Panc1 (cell line): ENCODE measurements at regions not wholly inside any gene's neighbourhood (a gene's known extent, or its start where the extent isn't known, plus 50 kb on each side); places are given as distances from the start of the nearest gene placed in this dataset.
A peak's percentile ranks its signal among the peaks of the same experiment; 100 is the strongest.
"Not testable (repeated sequence)": the region's sequence is repeated elsewhere in the genome, so short reads cannot be mapped to it uniquely, and the experiment has no call there.

Source experiments
- ATAC-seq: fragments of 200-7000 bp; cut with Tn5 transposase; 2 replicates; pipeline ENCODE4 v1.9.1; 2020; ENCODE audit warnings: mild to moderate bottlenecking, moderate library complexity
- BruUV-seq: library from RNA; stranded (reverse); fragments of 400-500 nt; replicated peaks from 2 replicates; lab custom pipeline; 2021; lab: Mats Ljungman, UMichigan
- CTCF ChIA-PET: fragments of 300-600 bp; sonication (Branson Sonifier 250); formaldehyde crosslinking; loops from one replicate; lab custom pipeline; 2022; ENCODE audit warnings: antibody characterized with exemption; lab: Charles Lee
- POLR2A ChIA-PET: fragments of 300-600 bp; sonication (Branson Sonifier 250); formaldehyde crosslinking; loops from one replicate; lab custom pipeline; 2022; ENCODE audit warnings: antibody characterized with exemption; lab: Charles Lee
- DNase-seq: peaks from one replicate; pipeline ENCODE4 v3.0.0-alpha.2; 2010; ENCODE audit warnings: low read depth, low spot score
- H3K27ac ChIP-seq: 2 replicates; pipeline ENCODE4 v1.5.1; 2011; ENCODE audit warnings: mild to moderate bottlenecking, low read length, inconsistent platforms
- H3K27me3 ChIP-seq: fragments of 200-500 bp; sonication (Bioruptor generic); 2 replicates; pipeline ENCODE4 v1.6.0; 2014; ENCODE audit warnings: low read length, inconsistent platforms; ENCODE audit not compliant: control insufficient read depth, insufficient read depth
- H3K36me3 ChIP-seq: fragments of 200-500 bp; sonication (Bioruptor generic); 2 replicates; pipeline ENCODE4 v1.5.1; 2014; ENCODE audit warnings: inconsistent platforms, mild to moderate bottlenecking, low read length, moderate library complexity; ENCODE audit not compliant: control insufficient read depth, insufficient read depth
- H3K4me1 ChIP-seq: 2 replicates; pipeline ENCODE4 v1.5.1; 2011; ENCODE audit warnings: inconsistent platforms, mild to moderate bottlenecking, low read length, moderate library complexity; ENCODE audit not compliant: control insufficient read depth, insufficient read depth
- H3K4me3 ChIP-seq, 2 experiments: 2 replicates each; pipeline ENCODE4 v1.5.1; 2011 to 2012; ENCODE audit warnings: low read depth in 2 of 2, low read length in 2 of 2, mild to moderate bottlenecking in 2 of 2, inconsistent platforms in 1 of 2, moderate library complexity in 1 of 2
- H3K9me3 ChIP-seq: fragments of 200-500 bp; sonication (Bioruptor generic); 2 replicates; pipeline ENCODE4 v1.5.1; 2014; ENCODE audit warnings: low read depth, mild to moderate bottlenecking, inconsistent platforms, low read length, moderate library complexity; ENCODE audit not compliant: control insufficient read depth, insufficient read depth
- CTCF ChIP-seq: fragments of 450-650 bp; IDR thresholded peaks from 2 replicates; pipeline ENCODE4 v1.5.1; 2017; ENCODE audit warnings: mild to moderate bottlenecking
- POLR2AphosphoS5 ChIP-seq: IDR thresholded peaks from 2 replicates; pipeline ENCODE4 v1.6.1; 2012; ENCODE audit warnings: mild to moderate bottlenecking, low read depth, low read length, moderate library complexity
- in situ Hi-C: cut with HindIII; loops from 2 replicates; pipeline ENCODE4 v1.10.0; 2016; ENCODE audit warnings: low sequenced_read_pairs, low pct_unique_long_range_greater_than_20kb
- intact Hi-C: fragments of 100-400 bp; cut with micrococcal nuclease; formaldehyde crosslinking; loops from one replicate; pipeline ENCODE4 v1.10.0; 2022; ENCODE audit not compliant: unreplicated experiment
- TF ChIP-seq, protein P1 (sequence below), 2 experiments: IDR thresholded peaks; 2 replicates each; pipeline ENCODE4 v1.6.1; 2011 to 2012; ENCODE audit warnings: low read depth in 2 of 2, control low read depth in 1 of 2, low read length in 1 of 2, mild to moderate bottlenecking in 1 of 2, moderate library complexity in 1 of 2; ENCODE audit not compliant: insufficient read depth in 1 of 2

DNA sequence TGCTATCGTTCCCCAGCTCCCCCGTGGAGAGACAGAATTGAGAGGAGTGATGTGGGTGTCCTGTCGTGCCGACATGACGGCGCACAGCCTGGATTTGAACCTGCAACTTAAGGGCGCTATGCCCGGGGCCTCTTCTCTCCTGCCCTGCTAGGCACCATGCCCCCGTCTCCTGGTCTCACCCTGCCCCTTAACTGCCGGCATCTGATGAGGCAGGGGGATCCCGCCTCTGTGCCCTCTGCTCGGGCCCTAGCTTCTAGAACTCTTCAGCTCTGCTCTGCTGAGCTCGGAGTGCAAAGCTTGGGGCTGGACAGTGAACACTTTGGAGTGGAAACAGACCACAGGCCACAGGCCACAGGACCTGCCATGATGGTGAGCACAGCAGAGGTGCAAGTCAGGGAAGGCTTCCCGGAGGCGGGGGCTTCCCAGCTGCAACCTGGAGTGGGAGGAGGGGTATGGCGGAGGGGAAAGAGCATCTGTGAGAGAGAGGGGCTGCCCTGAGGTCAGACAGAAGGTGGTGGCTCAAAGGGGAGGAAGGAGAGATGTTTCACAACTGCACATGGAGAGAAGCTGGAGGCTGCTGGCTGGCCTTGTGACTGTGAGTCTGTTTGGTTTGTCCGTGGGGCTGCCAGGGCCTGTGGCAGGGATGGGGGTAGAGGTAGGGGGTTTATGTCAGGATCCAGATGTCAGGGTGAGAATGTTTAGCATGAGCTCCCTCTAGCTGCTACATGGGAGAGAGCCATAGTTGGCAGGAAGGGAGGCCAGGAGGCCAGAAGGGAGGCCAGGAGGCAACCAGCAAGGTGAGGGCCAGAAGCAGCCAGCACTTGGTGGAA lies 107.8 kb downstream of the CRLF3 start:
- ChIA-PET POLR2A (no interaction called here), CTCF (interaction anchor here (0.6 kb wide), 1 partner anchor 239 kb away, joined by 3 read pairs; the partner anchor contains the start of gene GOSR1)
- Histone ChIP-seq H3K27me3 (no peaks in the 10 kb centered on the region), H3K36me3 (no peaks in the 10 kb centered on the region), H3K27ac (no peak overlapping the region), H3K4me3 (no peak overlapping the region), H3K9me3 (no peaks in the 10 kb centered on the region), H3K4me1 (no peaks in the 10 kb centered on the region)
- TF ChIP-seq CTCF (peak; percentile 48), POLR2AphosphoS5 (no peak)
- TF ChIP-seq, protein P1, sequence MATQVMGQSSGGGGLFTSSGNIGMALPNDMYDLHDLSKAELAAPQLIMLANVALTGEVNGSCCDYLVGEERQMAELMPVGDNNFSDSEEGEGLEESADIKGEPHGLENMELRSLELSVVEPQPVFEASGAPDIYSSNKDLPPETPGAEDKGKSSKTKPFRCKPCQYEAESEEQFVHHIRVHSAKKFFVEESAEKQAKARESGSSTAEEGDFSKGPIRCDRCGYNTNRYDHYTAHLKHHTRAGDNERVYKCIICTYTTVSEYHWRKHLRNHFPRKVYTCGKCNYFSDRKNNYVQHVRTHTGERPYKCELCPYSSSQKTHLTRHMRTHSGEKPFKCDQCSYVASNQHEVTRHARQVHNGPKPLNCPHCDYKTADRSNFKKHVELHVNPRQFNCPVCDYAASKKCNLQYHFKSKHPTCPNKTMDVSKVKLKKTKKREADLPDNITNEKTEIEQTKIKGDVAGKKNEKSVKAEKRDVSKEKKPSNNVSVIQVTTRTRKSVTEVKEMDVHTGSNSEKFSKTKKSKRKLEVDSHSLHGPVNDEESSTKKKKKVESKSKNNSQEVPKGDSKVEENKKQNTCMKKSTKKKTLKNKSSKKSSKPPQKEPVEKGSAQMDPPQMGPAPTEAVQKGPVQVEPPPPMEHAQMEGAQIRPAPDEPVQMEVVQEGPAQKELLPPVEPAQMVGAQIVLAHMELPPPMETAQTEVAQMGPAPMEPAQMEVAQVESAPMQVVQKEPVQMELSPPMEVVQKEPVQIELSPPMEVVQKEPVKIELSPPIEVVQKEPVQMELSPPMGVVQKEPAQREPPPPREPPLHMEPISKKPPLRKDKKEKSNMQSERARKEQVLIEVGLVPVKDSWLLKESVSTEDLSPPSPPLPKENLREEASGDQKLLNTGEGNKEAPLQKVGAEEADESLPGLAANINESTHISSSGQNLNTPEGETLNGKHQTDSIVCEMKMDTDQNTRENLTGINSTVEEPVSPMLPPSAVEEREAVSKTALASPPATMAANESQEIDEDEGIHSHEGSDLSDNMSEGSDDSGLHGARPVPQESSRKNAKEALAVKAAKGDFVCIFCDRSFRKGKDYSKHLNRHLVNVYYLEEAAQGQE (IDR thresholded peaks at IDR 0.05; ENCODE audit: insufficient read depth in 1 of 2, low read depth in 2 of 2, low read length in 1 of 2): no peak
- in situ Hi-C loops: no loop called here
- BruUV-seq: no TSS peak
- ATAC-seq (no peak; the same call in 1 of the 2 replicates), DNase-seq (no peak)
- intact Hi-C loops: no loop called here

DNA sequence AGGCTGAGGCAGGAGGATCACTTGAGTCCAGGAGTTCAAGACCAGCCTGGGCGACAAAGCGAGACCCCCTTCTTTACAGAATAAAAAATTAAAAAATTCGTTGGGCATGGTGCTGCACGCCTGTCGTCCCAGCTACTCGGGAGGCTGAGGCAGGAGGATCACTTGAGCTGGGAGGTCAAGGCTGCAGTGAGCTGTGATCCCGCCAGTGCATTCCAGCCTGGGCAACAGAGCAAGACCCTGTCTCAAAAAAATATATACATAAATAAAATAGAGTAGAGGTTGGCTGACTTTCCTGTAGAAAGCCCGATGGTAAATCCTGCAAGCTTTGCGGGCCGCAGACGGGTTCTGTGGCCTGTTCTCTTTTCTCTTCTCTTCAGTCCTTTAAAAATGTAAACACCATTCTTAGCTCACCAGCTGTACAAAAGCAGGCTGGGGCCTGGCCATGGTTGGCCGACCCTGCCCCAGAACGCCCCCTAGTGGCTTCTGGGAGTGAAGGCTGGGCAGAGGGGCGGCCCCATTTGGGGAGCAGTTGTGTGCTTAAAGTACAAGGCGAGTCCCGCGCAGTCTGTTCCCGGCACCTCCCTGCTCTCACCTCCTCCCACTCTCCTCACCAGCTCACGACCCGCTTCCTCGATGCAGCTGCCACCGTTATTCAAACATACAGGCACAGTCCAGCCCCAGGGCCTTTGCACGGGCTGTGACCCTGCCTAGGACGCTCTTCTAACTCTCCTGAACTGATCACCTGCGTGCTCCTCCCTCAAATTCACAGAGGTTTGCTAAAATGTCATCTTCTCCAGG lies 109.5 kb downstream of the CRLF3 start:
- DNase-seq, intact Hi-C loops, in situ Hi-C loops, H3K27ac ChIP-seq, H3K9me3 ChIP-seq, H3K27me3 ChIP-seq, BruUV-seq, H3K36me3 ChIP-seq, H3K4me1 ChIP-seq, H3K4me3 ChIP-seq, POLR2A ChIA-PET: not testable (repeated sequence)
- CTCF ChIA-PET: interaction anchor here (0.7 kb wide), 1 partner anchor 150 kb away, joined by 5 read pairs; no protein-coding TSS in a partner anchor
- TF ChIP-seq CTCF: peak; percentile 88
- ATAC-seq: peak; percentile 82

GRCh38 chr17:30713805-30714204 lies 110.7 kb downstream of the CRLF3 start:
- BruUV-seq, ATAC-seq, POLR2A ChIA-PET, CTCF ChIA-PET, DNase-seq, H3K4me3 ChIP-seq, in situ Hi-C loops, H3K9me3 ChIP-seq, intact Hi-C loops, H3K27me3 ChIP-seq, H3K4me1 ChIP-seq, H3K36me3 ChIP-seq, H3K27ac ChIP-seq: not testable (repeated sequence)

DNA sequence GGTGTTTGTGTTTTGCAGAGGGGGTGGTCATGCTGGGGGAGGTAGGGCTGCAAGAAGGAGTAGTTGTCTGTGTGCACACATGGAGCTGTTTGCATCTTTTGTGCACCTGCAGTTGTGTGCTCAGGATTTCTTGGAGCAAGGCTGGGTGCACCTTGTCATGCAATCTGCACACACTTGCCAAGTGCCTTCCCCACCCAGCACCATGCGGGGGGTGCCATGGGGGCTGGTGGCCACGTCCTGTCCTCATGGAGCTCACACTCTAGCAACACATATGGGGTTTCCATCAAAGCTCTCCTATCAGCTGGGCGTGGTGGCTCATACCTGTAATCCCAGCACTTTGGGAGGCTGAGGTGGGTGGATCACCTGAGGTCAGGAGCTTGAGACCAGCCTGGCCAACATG lies 111.6 kb downstream of the CRLF3 start:
- ATAC-seq, H3K4me3 ChIP-seq, H3K4me1 ChIP-seq, H3K27me3 ChIP-seq, H3K27ac ChIP-seq, DNase-seq, in situ Hi-C loops, BruUV-seq, POLR2A ChIA-PET, intact Hi-C loops, H3K36me3 ChIP-seq, H3K9me3 ChIP-seq: not testable (repeated sequence)
- CTCF ChIA-PET: interaction anchor here (0.7 kb wide), 1 partner anchor 187 kb away, joined by 3 read pairs; no protein-coding TSS in a partner anchor
